Epithelial cell of proximal tubule (primary cell): ENCODE measurements at regions not wholly inside any gene's neighbourhood (a gene's known extent, or its start where the extent isn't known, plus 50 kb on each side); places are given as distances from the start of the nearest gene placed in this dataset.

Experiments used
- DNase-seq: peaks from one replicate; pipeline ENCODE4 v3.0.0-alpha.2; 2011; ENCODE audit warnings: low read depth
- H3K4me3 ChIP-seq: 2 replicates; pipeline ENCODE4 v1.5.1; 2011; ENCODE audit warnings: low read depth, mild to moderate bottlenecking, low read length
- TF ChIP-seq, protein P1 (sequence below): conservative IDR thresholded peaks from 2 replicates; pipeline ENCODE4 v1.5.1; 2012; ENCODE audit warnings: low read depth, mild to moderate bottlenecking, low read length

GRCh38 chr4:98193459-98194105 is 50.3 kb upstream of the STPG2 start:
- TF ChIP-seq, protein P1, sequence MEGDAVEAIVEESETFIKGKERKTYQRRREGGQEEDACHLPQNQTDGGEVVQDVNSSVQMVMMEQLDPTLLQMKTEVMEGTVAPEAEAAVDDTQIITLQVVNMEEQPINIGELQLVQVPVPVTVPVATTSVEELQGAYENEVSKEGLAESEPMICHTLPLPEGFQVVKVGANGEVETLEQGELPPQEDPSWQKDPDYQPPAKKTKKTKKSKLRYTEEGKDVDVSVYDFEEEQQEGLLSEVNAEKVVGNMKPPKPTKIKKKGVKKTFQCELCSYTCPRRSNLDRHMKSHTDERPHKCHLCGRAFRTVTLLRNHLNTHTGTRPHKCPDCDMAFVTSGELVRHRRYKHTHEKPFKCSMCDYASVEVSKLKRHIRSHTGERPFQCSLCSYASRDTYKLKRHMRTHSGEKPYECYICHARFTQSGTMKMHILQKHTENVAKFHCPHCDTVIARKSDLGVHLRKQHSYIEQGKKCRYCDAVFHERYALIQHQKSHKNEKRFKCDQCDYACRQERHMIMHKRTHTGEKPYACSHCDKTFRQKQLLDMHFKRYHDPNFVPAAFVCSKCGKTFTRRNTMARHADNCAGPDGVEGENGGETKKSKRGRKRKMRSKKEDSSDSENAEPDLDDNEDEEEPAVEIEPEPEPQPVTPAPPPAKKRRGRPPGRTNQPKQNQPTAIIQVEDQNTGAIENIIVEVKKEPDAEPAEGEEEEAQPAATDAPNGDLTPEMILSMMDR: no peak
- no peak for DNase-seq
- H3K4me3 ChIP-seq: no peak overlapping the region
